AG04450 (cell line): ENCODE measurements at regions not wholly inside any gene's neighbourhood (a gene's known extent, or its start where the extent isn't known, plus 50 kb on each side); places are given as distances from the start of the nearest gene placed in this dataset.

Source experiments
- CTCF ChIA-PET: fragments of 300-600, 350-600 bp; formaldehyde crosslinking; extraction: SDS; loops from one replicate; lab custom pipeline; 2022; ENCODE audit warnings: antibody characterized with exemption, inconsistent platforms; lab: Charles Lee
- POLR2A ChIA-PET: fragments of 350-600 bp; formaldehyde crosslinking; extraction: SDS; loops from one replicate; lab custom pipeline; 2021; ENCODE audit warnings: antibody characterized with exemption, inconsistent platforms; lab: Yijun Ruan, JAX
- DNase-seq: peaks from one replicate; pipeline ENCODE4 v3.0.0-alpha.2; 2011; ENCODE audit warnings: low read depth, low spot score
- H3K27ac ChIP-seq: one replicate; pipeline ENCODE4 v1.5.1; 2012; ENCODE audit warnings: low read depth, low read length, control low read depth
- H3K27me3 ChIP-seq: one replicate; pipeline ENCODE4 v1.6.0; 2012; ENCODE audit warnings: low read length; ENCODE audit not compliant: control insufficient read depth, insufficient read depth
- H3K4me3 ChIP-seq: 2 replicates; pipeline ENCODE4 v1.5.1; 2011; ENCODE audit warnings: mild to moderate bottlenecking, low read depth, low read length, control low read depth
- H3K9me3 ChIP-seq: 2 replicates; pipeline ENCODE4 v1.5.1; 2012; ENCODE audit warnings: low read length; ENCODE audit not compliant: control insufficient read depth, insufficient read depth
- TF ChIP-seq, protein P1 (sequence below): IDR thresholded peaks from 2 replicates; pipeline ENCODE4 v1.5.1; 2011; ENCODE audit warnings: low read depth, low read length, control low read depth, inconsistent platforms

DNA sequence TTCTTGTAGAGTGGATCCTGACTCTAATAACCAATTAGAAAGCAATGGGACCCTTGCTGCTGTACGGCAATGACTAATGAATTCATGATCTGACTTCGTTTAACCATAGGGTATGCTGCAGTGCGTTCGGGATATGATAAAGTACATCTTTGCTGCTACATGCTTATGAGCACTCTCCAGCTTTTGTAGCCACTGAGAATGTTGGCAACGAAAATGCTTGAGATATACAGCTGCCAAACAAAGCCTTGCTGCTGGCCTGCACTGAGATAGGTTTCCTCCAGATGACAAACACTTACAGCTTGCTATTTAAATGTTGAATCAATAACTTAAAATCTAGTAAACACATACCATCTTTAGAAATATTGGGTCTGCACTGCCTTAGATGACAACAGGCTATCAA, 372.4 kb upstream of the SLC8A1 start:
- TF ChIP-seq, protein P1, sequence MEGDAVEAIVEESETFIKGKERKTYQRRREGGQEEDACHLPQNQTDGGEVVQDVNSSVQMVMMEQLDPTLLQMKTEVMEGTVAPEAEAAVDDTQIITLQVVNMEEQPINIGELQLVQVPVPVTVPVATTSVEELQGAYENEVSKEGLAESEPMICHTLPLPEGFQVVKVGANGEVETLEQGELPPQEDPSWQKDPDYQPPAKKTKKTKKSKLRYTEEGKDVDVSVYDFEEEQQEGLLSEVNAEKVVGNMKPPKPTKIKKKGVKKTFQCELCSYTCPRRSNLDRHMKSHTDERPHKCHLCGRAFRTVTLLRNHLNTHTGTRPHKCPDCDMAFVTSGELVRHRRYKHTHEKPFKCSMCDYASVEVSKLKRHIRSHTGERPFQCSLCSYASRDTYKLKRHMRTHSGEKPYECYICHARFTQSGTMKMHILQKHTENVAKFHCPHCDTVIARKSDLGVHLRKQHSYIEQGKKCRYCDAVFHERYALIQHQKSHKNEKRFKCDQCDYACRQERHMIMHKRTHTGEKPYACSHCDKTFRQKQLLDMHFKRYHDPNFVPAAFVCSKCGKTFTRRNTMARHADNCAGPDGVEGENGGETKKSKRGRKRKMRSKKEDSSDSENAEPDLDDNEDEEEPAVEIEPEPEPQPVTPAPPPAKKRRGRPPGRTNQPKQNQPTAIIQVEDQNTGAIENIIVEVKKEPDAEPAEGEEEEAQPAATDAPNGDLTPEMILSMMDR = no peak
- Histone ChIP-seq H3K9me3 (no peaks in the 10 kb centered on the region), H3K27me3 (no peaks in the 10 kb centered on the region), H3K27ac (no peak overlapping the region), H3K4me3 (no peak overlapping the region)
- CTCF ChIA-PET = no interaction called here
- POLR2A ChIA-PET = no interaction called here
- DNase-seq = no peak

DNA sequence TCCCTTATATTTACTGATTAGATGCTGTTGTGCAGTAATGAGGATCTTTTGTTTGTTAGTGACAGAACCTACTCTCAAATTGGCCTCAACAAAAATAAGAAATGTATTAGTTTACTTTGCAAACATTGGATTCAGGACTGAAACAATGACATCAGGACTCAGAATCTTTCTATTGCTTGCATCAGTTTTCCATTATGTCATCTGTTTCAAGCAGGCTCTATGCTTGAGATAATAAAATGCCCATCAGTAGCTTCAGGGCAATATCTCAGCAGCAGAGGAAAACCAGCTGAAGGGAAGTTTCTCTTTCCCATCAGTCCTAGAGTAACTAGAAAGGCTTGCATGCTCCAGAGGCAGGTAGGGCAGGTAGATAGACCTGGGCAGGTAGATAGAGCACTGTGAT, 375.5 kb upstream of the SLC8A1 start:
- Histone ChIP-seq H3K27me3 (no peaks in the 10 kb centered on the region), H3K4me3 (no peak overlapping the region), H3K9me3 (no peaks in the 10 kb centered on the region), H3K27ac (no peak overlapping the region)
- ChIA-PET POLR2A (no interaction called here), CTCF (no interaction called here)
- TF ChIP-seq, protein P1 = no peak
- DNase-seq = no peak

DNA sequence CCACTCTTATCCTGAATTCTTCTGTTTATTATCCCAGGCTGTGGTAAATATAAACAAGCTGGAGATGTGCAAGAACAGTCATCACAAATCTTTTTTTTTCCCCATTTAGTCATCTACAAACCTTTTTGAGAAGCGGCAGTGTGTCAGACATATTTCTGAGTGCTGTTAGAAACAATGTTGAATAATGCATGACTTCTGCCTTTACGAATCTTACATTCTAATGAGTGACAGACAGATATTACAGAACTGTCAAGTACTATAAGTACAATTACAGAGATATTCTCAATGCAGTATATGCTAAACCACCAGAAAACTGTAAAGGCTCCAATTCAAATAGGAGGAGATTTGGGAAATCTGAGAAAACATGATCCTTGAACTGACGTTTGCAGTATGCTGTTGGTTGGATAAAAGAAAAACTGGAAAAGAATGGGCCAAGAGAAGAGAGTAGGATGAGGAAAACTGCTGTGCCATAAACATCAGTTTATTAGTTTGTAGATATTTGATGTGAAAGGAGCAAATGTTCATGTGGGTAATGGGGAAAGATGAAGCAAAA, 379.5 kb upstream of the SLC8A1 start:
- Histone ChIP-seq H3K27ac (no peak overlapping the region), H3K27me3 (no peaks in the 10 kb centered on the region), H3K9me3 (no peaks in the 10 kb centered on the region), H3K4me3 (no peak overlapping the region)
- DNase-seq = no peak
- TF ChIP-seq, protein P1 = no peak
- POLR2A ChIA-PET = no interaction called here
- CTCF ChIA-PET = interaction anchor here (0.6 kb wide), 1 partner anchor 367 kb away, joined by 3 read pairs; no protein-coding TSS in a partner anchor

DNA sequence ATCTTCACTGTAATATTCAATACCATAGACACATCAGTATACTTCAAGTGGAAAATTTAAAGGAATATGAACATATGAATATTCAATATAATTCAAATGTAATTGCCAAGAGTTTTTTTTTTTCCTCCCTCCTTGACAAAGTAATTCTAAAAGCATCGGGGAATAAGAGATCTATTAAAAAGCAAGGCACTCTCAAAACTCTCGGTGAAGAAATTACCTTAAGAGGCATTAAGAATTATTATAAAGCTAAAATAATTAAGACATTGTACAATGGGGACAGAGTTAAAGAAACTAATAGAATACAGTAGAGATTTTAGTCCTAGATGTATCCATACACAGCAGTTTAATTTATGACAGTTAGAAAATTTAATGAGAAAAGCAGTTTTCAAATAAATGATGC, 390.0 kb upstream of the SLC8A1 start:
- ChIA-PET POLR2A (no interaction called here), CTCF (no interaction called here)
- TF ChIP-seq, protein P1 = no peak
- H3K27ac ChIP-seq = no peak overlapping the region
- H3K4me3 ChIP-seq = no peak overlapping the region
- no peak for DNase-seq
- no peaks in the 10 kb centered on the region for H3K27me3 ChIP-seq
- no peaks in the 10 kb centered on the region for H3K9me3 ChIP-seq

DNA sequence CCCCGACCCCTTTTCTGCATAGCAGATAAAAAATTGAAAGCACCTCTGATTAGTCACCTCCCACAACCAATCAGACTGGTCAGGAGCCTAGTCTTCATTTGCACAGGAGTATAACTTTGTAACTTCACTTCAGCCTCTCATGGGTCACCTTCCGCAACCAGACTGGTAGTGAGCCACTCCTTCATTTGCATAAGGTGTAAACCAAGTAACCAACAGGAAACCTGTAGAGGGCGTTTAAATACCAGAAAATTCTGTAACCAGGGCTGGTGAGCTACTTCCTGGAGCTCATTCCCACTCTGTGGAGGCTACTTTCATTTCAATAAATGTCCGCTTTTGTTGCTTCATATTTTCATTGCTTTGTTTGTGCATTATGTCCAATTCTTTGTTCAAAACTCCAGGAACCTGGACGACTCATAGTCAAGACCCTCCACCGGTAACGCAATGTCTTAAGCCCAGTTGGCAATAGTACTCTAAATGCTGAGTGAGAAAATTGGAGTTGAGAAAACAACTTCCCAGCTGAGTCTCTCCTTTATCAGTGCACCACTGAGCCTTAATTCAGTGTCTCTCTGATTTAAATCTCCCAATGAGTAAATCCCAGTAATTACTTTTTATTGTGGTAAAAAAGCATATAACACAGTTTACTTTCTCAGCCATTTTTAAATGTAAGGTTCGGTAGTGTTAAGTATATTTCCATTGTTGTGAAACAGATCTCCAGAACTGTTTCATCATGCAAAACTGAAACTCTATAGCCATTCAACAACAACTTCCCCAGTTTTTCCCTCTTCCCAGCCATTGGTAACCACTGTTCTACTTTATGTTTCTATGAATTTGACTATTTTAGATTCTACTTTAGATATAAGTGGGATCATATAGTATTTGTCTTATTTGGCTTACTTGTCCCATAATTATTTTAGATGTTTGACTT, 392.7 kb upstream of the SLC8A1 start:
- H3K4me3 ChIP-seq = no peak overlapping the region
- no peaks in the 10 kb centered on the region for H3K27me3 ChIP-seq
- POLR2A ChIA-PET = no interaction called here
- H3K27ac ChIP-seq = no peak overlapping the region
- DNase-seq = no peak
- no peaks in the 10 kb centered on the region for H3K9me3 ChIP-seq
- CTCF ChIA-PET = no interaction called here
- TF ChIP-seq, protein P1 = no peak
